Activated CD8-positive, alpha-beta T cell treated with anti-CD3 and anti-CD28 coated beads for 36 hours (primary cell): ENCODE measurements at regions not wholly inside any gene's neighbourhood (a gene's known extent, or its start where the extent isn't known, plus 50 kb on each side); places are given as distances from the start of the nearest gene placed in this dataset.
"Not testable (repeated sequence)": the region's sequence is repeated elsewhere in the genome, so short reads cannot be mapped to it uniquely, and the experiment has no call there.

Experiments used
- ATAC-seq: fragments of 200-7000 bp; cut with Tn5 transposase; one replicate; pipeline ENCODE4 v1.10.0; 2021; ENCODE audit warnings: mild to moderate bottlenecking, moderate library complexity
- CTCF ChIA-PET: fragments of 350-600 bp; sonication (Branson Sonifier 250); formaldehyde crosslinking; loops from one replicate; lab custom pipeline; 2021; ENCODE audit warnings: antibody characterized with exemption; lab: Charles Lee
- POLR2A ChIA-PET: fragments of 350-600 bp; sonication (Branson Sonifier 250); formaldehyde crosslinking; loops from one replicate; lab custom pipeline; 2021; ENCODE audit warnings: antibody characterized with exemption; lab: Charles Lee
- DNase-seq: peaks from one replicate; pipeline ENCODE4 v3.0.0-alpha.2; 2020
- H3K27ac Mint-ChIP-seq: one replicate; pipeline ENCODE4 v1.8.0; 2021; ENCODE audit warnings: mild to moderate bottlenecking, mixed read lengths
- H3K27me3 Mint-ChIP-seq: one replicate; pipeline ENCODE4 v1.8.0; 2021; ENCODE audit warnings: mixed read lengths
- H3K36me3 Mint-ChIP-seq: one replicate; pipeline ENCODE4 v1.8.0; 2021; ENCODE audit warnings: low read depth, mixed read lengths
- H3K4me1 Mint-ChIP-seq: one replicate; pipeline ENCODE4 v1.8.0; 2021; ENCODE audit warnings: low read depth, mixed read lengths
- H3K4me3 Mint-ChIP-seq: one replicate; pipeline ENCODE4 v1.8.0; 2021; ENCODE audit warnings: mild to moderate bottlenecking, moderate library complexity, mixed read lengths
- H3K9me3 Mint-ChIP-seq: one replicate; pipeline ENCODE4 v1.8.0; 2021; ENCODE audit warnings: mixed read lengths
- CTCF ChIP-seq: fragments of 200-600 bp; IDR thresholded peaks from one replicate; pipeline ENCODE4 v1.8.0; 2022; ENCODE audit warnings: antibody characterized with exemption, mild to moderate bottlenecking
- intact Hi-C: fragments of 100-400 bp; cut with micrococcal nuclease; formaldehyde crosslinking; loops from one replicate; pipeline ENCODE4 v1.10.0; 2022

GRCh38 chr2:18271370-18272147, 288.9 kb downstream of the RDH14 start:
- POLR2A ChIA-PET = no interaction called here
- no peaks in the 10 kb centered on the region for H3K9me3 Mint-ChIP-seq
- intact Hi-C loops = no loop called here
- no peaks in the 10 kb centered on the region for H3K4me1 Mint-ChIP-seq
- H3K4me3 Mint-ChIP-seq = no peak overlapping the region
- H3K27me3 Mint-ChIP-seq = no peaks in the 10 kb centered on the region
- no peak for DNase-seq
- no peaks in the 10 kb centered on the region for H3K36me3 Mint-ChIP-seq
- no peak overlapping the region for H3K27ac Mint-ChIP-seq
- ATAC-seq = no peak
- CTCF ChIA-PET = no interaction called here
- TF ChIP-seq CTCF = no peak

GRCh38 chr2:18268400-18268799, 292.1 kb downstream of the RDH14 start:
- POLR2A ChIA-PET = no interaction called here
- CTCF ChIA-PET = no interaction called here
- Mint-ChIP-seq H3K27me3 (no peaks in the 10 kb centered on the region), H3K36me3 (no peaks in the 10 kb centered on the region), H3K9me3 (no peaks in the 10 kb centered on the region), H3K4me3 (no peak overlapping the region), H3K27ac (no peak overlapping the region), H3K4me1 (no peaks in the 10 kb centered on the region)
- no peak for TF ChIP-seq CTCF
- ATAC-seq = no peak
- DNase-seq = no peak
- intact Hi-C loops = no loop called here

GRCh38 chr2:18267501-18267900, 293.0 kb downstream of the RDH14 start:
- ChIA-PET POLR2A (interaction anchor here (0.6 kb wide), 1 partner anchor 26 kb away, joined by 4 read pairs; no protein-coding TSS in a partner anchor), CTCF (no interaction called here)
- Mint-ChIP-seq H3K9me3 (no peaks in the 10 kb centered on the region), H3K27ac (no peak overlapping the region), H3K4me3 (no peak overlapping the region), H3K36me3 (no peaks in the 10 kb centered on the region), H3K4me1 (no peaks in the 10 kb centered on the region), H3K27me3 (no peaks in the 10 kb centered on the region)
- TF ChIP-seq CTCF = no peak
- no peak for ATAC-seq
- DNase-seq = no peak
- intact Hi-C loops = no loop called here

- H3K36me3 Mint-ChIP-seq, DNase-seq, H3K27ac Mint-ChIP-seq, H3K4me1 Mint-ChIP-seq, ATAC-seq, H3K4me3 Mint-ChIP-seq, intact Hi-C loops, H3K9me3 Mint-ChIP-seq, H3K27me3 Mint-ChIP-seq: not testable (repeated sequence)
- CTCF ChIA-PET = interaction anchor here (1.5 kb wide), 1 partner anchor 11 kb away, joined by 3 read pairs; no protein-coding TSS in a partner anchor
- POLR2A ChIA-PET = interaction anchor here (0.6 kb wide), 2 partner anchors 25 to 34 kb away, joined by 3 to 4 read pairs; no protein-coding TSS in a partner anchor
Measured at GRCh38 chr2:18266699-18267098, 293.8 kb downstream of the RDH14 start.

- intact Hi-C loops = no loop called here
- TF ChIP-seq CTCF = no peak
- Mint-ChIP-seq H3K9me3 (no peaks in the 10 kb centered on the region), H3K27ac (no peak overlapping the region), H3K4me1 (no peaks in the 10 kb centered on the region), H3K27me3 (no peaks in the 10 kb centered on the region), H3K4me3 (no peak overlapping the region), H3K36me3 (no peaks in the 10 kb centered on the region)
- ATAC-seq (no peak), DNase-seq (no peak)
- ChIA-PET POLR2A (interaction anchor here (0.6 kb wide), 1 partner anchor 34 kb away, joined by 3 read pairs; no protein-coding TSS in a partner anchor), CTCF (interaction anchor here (1.5 kb wide), 1 partner anchor 10 kb away, joined by 3 read pairs; no protein-coding TSS in a partner anchor)
Measured at GRCh38 chr2:18265614-18266586, 294.6 kb downstream of the RDH14 start.
